H1 (cell line): ENCODE measurements at regions not wholly inside any gene's neighbourhood (a gene's known extent, or its start where the extent isn't known, plus 50 kb on each side); places are given as distances from the start of the nearest gene placed in this dataset.

Experiments
- CTCF ChIA-PET: fragments of 300-600 bp; sonication (Branson Sonifier 250); formaldehyde crosslinking; loops from one replicate; lab custom pipeline; 2021; ENCODE audit not compliant: partially characterized antibody; lab: Charles Lee
- POLR2A ChIA-PET: fragments of 300-600 bp; sonication (Branson Sonifier 250); formaldehyde crosslinking; loops from one replicate; lab custom pipeline; 2021; ENCODE audit warnings: inconsistent platforms; ENCODE audit not compliant: partially characterized antibody; lab: Charles Lee
- DNase-seq, 2 experiments: peaks; one replicate each; pipeline versions ENCODE4 v3.0.0 to v3.0.0-alpha.2; 2010 to 2022; ENCODE audit warnings: low spot score in 2 of 2, low read depth in 1 of 2, mixed read lengths in 1 of 2
- FAIRE-seq: peaks from 2 replicates; lab custom pipeline; 2011; peaks lifted over from hg19 to GRCh38; lab: Jason Lieb, UNC
- H2AFZ ChIP-seq: 2 replicates; pipeline ENCODE4 v1.8.1; 2012; ENCODE audit warnings: low read length, inconsistent platforms
- H2AK5ac ChIP-seq: 2 replicates; pipeline ENCODE4 v1.6.1; 2013; ENCODE audit warnings: low read depth, low read length
- H2BK120ac ChIP-seq: replicated peaks from 2 replicates; pipeline ENCODE3; 2013; ENCODE audit warnings: low read depth, low read length, inconsistent platforms
- H2BK12ac ChIP-seq: 2 replicates; pipeline ENCODE4 v1.6.1; 2013; ENCODE audit warnings: low read depth, low read length
- H2BK15ac ChIP-seq: 2 replicates; pipeline ENCODE4 v1.6.1; 2013; ENCODE audit warnings: low read length
- H2BK20ac ChIP-seq: 2 replicates; pipeline ENCODE4 v1.6.1; 2013; ENCODE audit warnings: low read length
- H2BK5ac ChIP-seq: 2 replicates; pipeline ENCODE4 v1.6.1; 2013; ENCODE audit warnings: low read depth, low read length
- H3K14ac ChIP-seq: 2 replicates; pipeline ENCODE4 v1.6.1; 2013; ENCODE audit warnings: inconsistent platforms; ENCODE audit not compliant: insufficient read length
- H3K18ac ChIP-seq: 2 replicates; pipeline ENCODE4 v1.6.1; 2013; ENCODE audit warnings: low read length; ENCODE audit errors: extremely low read depth
- H3K23ac ChIP-seq: 2 replicates; pipeline ENCODE4 v1.6.1; 2013; ENCODE audit warnings: inconsistent platforms; ENCODE audit not compliant: insufficient read length
- H3K23me2 ChIP-seq: 2 replicates; pipeline ENCODE4 v1.6.1; 2013; ENCODE audit warnings: low read depth, low read length
- H3K27ac ChIP-seq: 2 replicates; pipeline ENCODE4 v1.6.1; 2011; ENCODE audit warnings: low read depth, low read length, inconsistent platforms
- H3K27me3 ChIP-seq, 4 experiments: replicated peaks in 1 of 4; 1 replicate in 1 of 4; 2 replicates in 3 of 4; pipeline versions ENCODE4 v1.6.1 to v1.8.1; 2011 to 2013; ENCODE audit warnings: low read length in 3 of 4, mild to moderate bottlenecking in 3 of 4, inconsistent platforms in 2 of 4, mixed read lengths in 2 of 4, moderate library complexity in 1 of 4; ENCODE audit not compliant: control insufficient read depth in 3 of 4, insufficient read depth in 3 of 4; ENCODE audit errors: extremely low read depth in 1 of 4
- H3K36me3 ChIP-seq, 4 experiments: 2 replicates each; pipeline versions ENCODE4 v1.6.1 to v1.8.1; 2011 to 2013; ENCODE audit warnings: mild to moderate bottlenecking in 4 of 4, low read length in 3 of 4, moderate library complexity in 2 of 4, control low read depth in 1 of 4, inconsistent platforms in 1 of 4; ENCODE audit not compliant: insufficient read depth in 4 of 4, control insufficient read depth in 2 of 4
- H3K4ac ChIP-seq: replicated peaks from 2 replicates; pipeline ENCODE3; 2013; ENCODE audit warnings: low read length, low read depth, mixed read lengths, inconsistent platforms; ENCODE audit not compliant: insufficient read length
- H3K4me1 ChIP-seq, 4 experiments: replicated peaks in 1 of 4; 1 replicate in 1 of 4; 2 replicates in 3 of 4; pipeline versions ENCODE4 v1.6.1 to v1.8.1; 2011 to 2013; ENCODE audit warnings: low read length in 3 of 4, inconsistent platforms in 2 of 4, mixed read lengths in 1 of 4; ENCODE audit not compliant: insufficient read depth in 4 of 4, control insufficient read depth in 3 of 4
- H3K4me2 ChIP-seq, 2 experiments: 2 replicates each; pipeline versions ENCODE4 v1.6.1 to v1.8.1; 2011 to 2013; ENCODE audit warnings: low read depth in 2 of 2, low read length in 2 of 2, control low read depth in 1 of 2, inconsistent platforms in 1 of 2, mild to moderate bottlenecking in 1 of 2; ENCODE audit not compliant: insufficient read depth in 1 of 2
- H3K4me3 ChIP-seq, 4 experiments: fragments of 200-600, 300-600 bp in 1 of 4; sonication (generic), shearing (Covaris generic), sonication (Bioruptor Twin) in 1 of 4; 2 replicates each; pipeline versions ENCODE4 v1.5.1 to v1.8.1; 2011 to 2016; ENCODE audit warnings: low read length in 4 of 4, low read depth in 3 of 4, control low read depth in 2 of 4, inconsistent platforms in 2 of 4, mild to moderate bottlenecking in 2 of 4, mixed read lengths in 1 of 4, moderate library complexity in 1 of 4; ENCODE audit not compliant: insufficient read depth in 2 of 4; ENCODE audit errors: extremely low read depth in 1 of 4
- H3K56ac ChIP-seq: replicated peaks from 2 replicates; pipeline ENCODE3; 2013; ENCODE audit warnings: low read depth, mild to moderate bottlenecking, mixed read lengths, low read length, inconsistent platforms; ENCODE audit not compliant: insufficient read length
- H3K79me1 ChIP-seq: 2 replicates; pipeline ENCODE4 v1.6.1; 2013; ENCODE audit warnings: low read depth, low read length, control low read depth
- H3K79me2 ChIP-seq, 2 experiments: 2 replicates each; pipeline versions ENCODE4 v1.6.1 to v1.8.1; 2012 to 2013; ENCODE audit warnings: low read length in 2 of 2, mild to moderate bottlenecking in 2 of 2, inconsistent platforms in 1 of 2; ENCODE audit not compliant: insufficient read depth in 2 of 2, control insufficient read depth in 1 of 2
- H3K9ac ChIP-seq, 4 experiments: replicated peaks in 1 of 4; 1 replicate in 1 of 4; 2 replicates in 3 of 4; pipeline versions ENCODE4 v1.6.1 to v1.8.1; 2011 to 2013; ENCODE audit warnings: low read depth in 3 of 4, low read length in 3 of 4, control low read depth in 2 of 4, mild to moderate bottlenecking in 2 of 4, moderate library complexity in 2 of 4, inconsistent platforms in 1 of 4; ENCODE audit errors: extremely low read depth in 1 of 4
- H3K9me3 ChIP-seq, 2 experiments: 2 replicates each; pipeline versions ENCODE4 v1.6.1 to v1.8.1; 2012 to 2013; ENCODE audit warnings: mild to moderate bottlenecking in 2 of 2, moderate library complexity in 2 of 2, control low read depth in 1 of 2, inconsistent platforms in 1 of 2, low read depth in 1 of 2, low read length in 1 of 2, mixed read lengths in 1 of 2; ENCODE audit not compliant: insufficient read depth in 2 of 2
- H4K20me1 ChIP-seq, 2 experiments: replicated peaks in 1 of 2; 2 replicates each; pipeline versions ENCODE3 to v1.8.1; 2011 to 2013; ENCODE audit warnings: inconsistent platforms in 2 of 2, low read length in 2 of 2, mild to moderate bottlenecking in 1 of 2; ENCODE audit not compliant: insufficient read depth in 2 of 2, control insufficient read depth in 1 of 2
- H4K5ac ChIP-seq: 2 replicates; pipeline ENCODE4 v1.6.1; 2013; ENCODE audit warnings: low read length, low read depth, mixed read lengths, inconsistent platforms; ENCODE audit not compliant: insufficient read length
- H4K8ac ChIP-seq: 2 replicates; pipeline ENCODE4 v1.8.0; 2013; ENCODE audit warnings: mild to moderate bottlenecking, moderate library complexity, low read length, inconsistent platforms; ENCODE audit not compliant: insufficient read depth; ENCODE audit errors: extremely low read depth
- H4K91ac ChIP-seq: replicated peaks from 2 replicates; pipeline ENCODE3; 2013; ENCODE audit warnings: low read length, mixed read lengths, inconsistent platforms; ENCODE audit not compliant: insufficient read length
- BACH1 ChIP-seq: IDR thresholded peaks from 2 replicates; pipeline ENCODE4 v1.6.1; 2012; ENCODE audit warnings: low read length, improper control_type of control experiment
- CEBPB ChIP-seq: IDR thresholded peaks from 2 replicates; pipeline ENCODE4 v1.6.1; 2012; ENCODE audit warnings: low read depth, low read length
- CHD2 ChIP-seq: IDR thresholded peaks from 2 replicates; pipeline ENCODE4 v1.6.1; 2012; ENCODE audit warnings: low read length, improper control_type of control experiment
- CREB1 ChIP-seq: IDR thresholded peaks from 2 replicates; pipeline ENCODE4 v1.6.1; 2012; ENCODE audit warnings: inconsistent platforms
- EP300 ChIP-seq, 2 experiments: IDR thresholded peaks; 1 replicate in 1 of 2; 2 replicates in 1 of 2; pipeline ENCODE4 v1.6.1; 2011 to 2012; ENCODE audit warnings: low read depth in 2 of 2, low read length in 2 of 2, mild to moderate bottlenecking in 2 of 2, borderline replicate concordance in 1 of 2, inconsistent platforms in 1 of 2, moderate library complexity in 1 of 2
- HDAC6 ChIP-seq: IDR thresholded peaks from one replicate; pipeline ENCODE4 v1.7.1; 2012; ENCODE audit warnings: low read depth, mild to moderate bottlenecking, inconsistent platforms, low read length, moderate library complexity
- RAD21 ChIP-seq, 2 experiments: IDR thresholded peaks in 1 of 2; conservative IDR thresholded peaks in 1 of 2; 2 replicates each; pipeline ENCODE4 v1.6.1; 2011; ENCODE audit warnings: low read depth in 2 of 2, low read length in 2 of 2, improper control_type of control experiment in 1 of 2, inconsistent platforms in 1 of 2, mild to moderate bottlenecking in 1 of 2, moderate library complexity in 1 of 2
- SIRT6 ChIP-seq: IDR thresholded peaks from one replicate; pipeline ENCODE4 v1.7.1; 2012; ENCODE audit warnings: low read length, inconsistent platforms
- SP4 ChIP-seq: IDR thresholded peaks from 2 replicates; pipeline ENCODE4 v1.6.1; 2012; ENCODE audit warnings: low read length, inconsistent platforms
- WGBS, 2 experiments: shearing (Covaris generic) in 1 of 2; methylation state at CpG; one replicate each; pipeline versions ENCODE4 v1.1.6 to v1.1.7; 2013 to 2015; ENCODE audit warnings: low lambda C conversion rate in 2 of 2, mixed read lengths in 2 of 2, inconsistent platforms in 1 of 2, low coverage in 1 of 2, missing lambda C conversion rate in 1 of 2; ENCODE audit not compliant: insufficient replicate concordance in 2 of 2, insufficient coverage in 1 of 2, insufficient read length in 1 of 2; ENCODE audit errors: extremely low coverage in 1 of 2, missing lambda C conversion rate in 1 of 2; 5-methylcytosine and 5-hydroxymethylcytosine counted together
- TF ChIP-seq, protein P1 (sequence below): IDR thresholded peaks from 2 replicates; pipeline ENCODE4 v1.6.1; 2011; ENCODE audit warnings: low read depth, mild to moderate bottlenecking, low read length; ENCODE audit not compliant: insufficient read depth

DNA sequence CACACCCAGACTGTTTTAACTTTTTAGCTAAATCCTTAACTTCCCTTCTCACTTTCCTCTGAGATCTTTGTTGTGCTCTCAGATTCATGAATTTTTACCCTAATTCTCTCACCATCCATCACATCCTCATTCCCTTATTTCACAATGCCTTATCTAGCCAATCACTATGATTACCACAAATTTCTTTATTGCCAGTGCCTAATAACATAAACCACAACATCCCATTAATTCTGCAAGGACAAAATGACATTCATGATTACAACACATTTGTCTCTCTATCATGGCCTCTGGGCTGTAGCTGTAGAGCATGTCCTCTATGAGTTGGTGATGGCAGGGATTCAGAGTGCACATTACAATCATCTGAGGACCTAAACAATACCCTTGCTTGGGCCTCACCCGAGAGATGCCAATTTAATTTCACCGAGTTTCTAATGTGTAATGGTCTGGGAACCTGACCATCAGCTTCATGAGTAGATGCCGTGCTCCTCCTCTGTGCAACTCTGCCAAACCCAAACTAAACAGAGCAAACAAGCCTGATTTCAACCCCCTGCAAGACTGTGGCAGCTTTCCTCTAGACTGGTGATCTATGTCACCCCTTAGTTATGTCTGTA, 99.3 kb downstream of the SPTSSA start:
- no peaks in the 10 kb centered on the region for H4K20me1 ChIP-seq
- H4K5ac ChIP-seq, result no peak overlapping the region
- H3K23ac ChIP-seq, result no peak overlapping the region
- no peak overlapping the region for H2AK5ac ChIP-seq
- no peak for DNase-seq
- H3K14ac ChIP-seq, result no peak overlapping the region
- no peak overlapping the region for H3K4me3 ChIP-seq
- FAIRE-seq, result no peak
- WGBS, 2 experiments, result 88% methylated on average over 3 of the region's 3 CpGs; no CpG with 5 or more reads in 1 of the 2 experiments
- no peak overlapping the region for H3K27ac ChIP-seq
- no peak overlapping the region for H3K18ac ChIP-seq
- H2BK15ac ChIP-seq, result no peak overlapping the region
- no peak overlapping the region for H4K8ac ChIP-seq
- H4K91ac ChIP-seq, result no peak overlapping the region
- TF ChIP-seq SP4 (no peak), CEBPB (no peak), SIRT6 (no peak), RAD21 (IDR thresholded peaks at IDR 0.05 in 1 of 2, conservative IDR thresholded peaks at IDR 0.05 in 1 of 2; ENCODE audit: low read depth in 2 of 2, low read length in 2 of 2) (no peak), CREB1 (no peak), CHD2 (no peak), EP300 (IDR thresholded peaks at IDR 0.05; ENCODE audit: borderline replicate concordance in 1 of 2, low read depth in 2 of 2, low read length in 2 of 2) (no peak), BACH1 (no peak), HDAC6 (no peak)
- TF ChIP-seq, protein P1, sequence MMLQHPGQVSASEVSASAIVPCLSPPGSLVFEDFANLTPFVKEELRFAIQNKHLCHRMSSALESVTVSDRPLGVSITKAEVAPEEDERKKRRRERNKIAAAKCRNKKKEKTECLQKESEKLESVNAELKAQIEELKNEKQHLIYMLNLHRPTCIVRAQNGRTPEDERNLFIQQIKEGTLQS, result no peak
- H3K79me1 ChIP-seq, result no peaks in the 10 kb centered on the region
- H2BK20ac ChIP-seq, result no peak overlapping the region
- no peak overlapping the region for H3K4me2 ChIP-seq
- no peak overlapping the region for H3K56ac ChIP-seq
- no peak overlapping the region for H2BK120ac ChIP-seq
- no peaks in the 10 kb centered on the region for H3K4me1 ChIP-seq
- H3K23me2 ChIP-seq, result no peaks in the 10 kb centered on the region
- POLR2A ChIA-PET, result interaction anchor here (0.5 kb wide), 1 partner anchor 65 kb away, joined by 3 read pairs; no protein-coding TSS in a partner anchor
- CTCF ChIA-PET, result interaction anchor here (1.2 kb wide), 1 partner anchor 28 kb away, joined by 3 read pairs; no protein-coding TSS in a partner anchor
- no peaks in the 10 kb centered on the region for H3K36me3 ChIP-seq
- no peak overlapping the region for H2BK5ac ChIP-seq
- no peaks in the 10 kb centered on the region for H3K79me2 ChIP-seq
- no peak overlapping the region for H3K4ac ChIP-seq
- no peaks in the 10 kb centered on the region for H3K9me3 ChIP-seq
- H2AFZ ChIP-seq, result no peak overlapping the region
- no peak overlapping the region for H2BK12ac ChIP-seq
- no peak overlapping the region for H3K9ac ChIP-seq
- H3K27me3 ChIP-seq, result no peaks in the 10 kb centered on the region
